WERI-Rb-1 (cell line): ENCODE measurements at regions not wholly inside any gene's neighbourhood (a gene's known extent, or its start where the extent isn't known, plus 50 kb on each side); places are given as distances from the start of the nearest gene placed in this dataset.

Source experiments
- DNase-seq: peaks from one replicate; pipeline ENCODE4 v3.0.0-alpha.2; 2020
- H3K27ac ChIP-seq: fragments of 250-450 bp; sonication (Bioruptor Pico); 2 replicates; pipeline ENCODE4 v1.5.1; 2020; ENCODE audit warnings: mild to moderate bottlenecking, moderate library complexity
- H3K27me3 ChIP-seq: fragments of 250-450 bp; sonication (Bioruptor Pico); 2 replicates; pipeline ENCODE4 v1.5.1; 2021; ENCODE audit warnings: mild to moderate bottlenecking, low read depth, moderate library complexity; ENCODE audit not compliant: insufficient read depth, severe bottlenecking
- H3K36me3 ChIP-seq: fragments of 250-450 bp; sonication (Bioruptor Pico); 2 replicates; pipeline ENCODE4 v1.5.1; 2020; ENCODE audit warnings: mild to moderate bottlenecking, moderate library complexity
- H3K4me3 ChIP-seq: 2 replicates; pipeline ENCODE4 v1.5.1; 2011; ENCODE audit warnings: low read depth, mild to moderate bottlenecking, control low read depth, low read length
- H3K9me3 ChIP-seq: fragments of 250-450 bp; sonication (Bioruptor Pico); 2 replicates; pipeline ENCODE4 v1.5.1; 2021; ENCODE audit warnings: mild to moderate bottlenecking, moderate library complexity; ENCODE audit not compliant: severe bottlenecking
- CTCF ChIP-seq: IDR thresholded peaks from 2 replicates; pipeline ENCODE4 v1.5.1; 2011; ENCODE audit warnings: low read depth, mild to moderate bottlenecking, control low read depth, inconsistent platforms, low read length

DNA sequence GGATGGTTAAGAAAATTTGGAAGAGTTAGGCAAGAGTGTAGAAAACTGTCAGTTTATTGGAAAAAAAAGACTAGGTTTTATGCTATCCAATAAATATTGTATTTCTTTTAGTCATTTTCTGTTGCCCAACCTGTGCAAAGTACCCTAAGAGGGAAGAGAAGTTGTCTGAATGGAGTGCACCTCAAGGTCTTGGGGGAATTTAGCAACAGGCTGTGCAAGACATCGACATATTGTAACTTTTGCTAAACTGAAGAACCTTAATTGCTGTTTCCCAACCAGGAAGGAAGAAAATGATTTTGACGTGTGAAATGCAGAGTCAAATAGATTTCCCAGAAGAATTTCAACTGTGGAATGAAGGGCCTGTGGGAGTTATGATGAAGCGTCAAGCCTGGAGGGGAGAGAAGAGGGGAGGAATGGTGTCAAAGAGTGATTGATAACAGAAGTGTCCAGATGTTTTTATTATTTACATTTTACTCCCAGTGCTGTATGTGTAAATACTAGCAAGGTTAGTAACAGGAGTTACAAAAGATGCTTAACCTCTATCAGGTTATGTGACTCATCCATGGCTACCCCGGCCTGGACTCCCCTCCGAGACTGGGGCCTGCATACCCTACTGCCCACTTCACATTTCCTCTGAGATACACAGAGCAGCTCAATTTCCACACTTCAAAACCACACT, 246.8 kb downstream of the MYLK4 start:
- H3K36me3 ChIP-seq, result no peaks in the 10 kb centered on the region
- H3K27ac ChIP-seq, result no peak overlapping the region
- peaks cover 8% of the 10 kb centered on the region for H3K9me3 ChIP-seq
- no peak for DNase-seq
- H3K4me3 ChIP-seq, result no peak overlapping the region
- no peak for TF ChIP-seq CTCF
- H3K27me3 ChIP-seq, result peaks cover 87% of the 10 kb centered on the region

DNA sequence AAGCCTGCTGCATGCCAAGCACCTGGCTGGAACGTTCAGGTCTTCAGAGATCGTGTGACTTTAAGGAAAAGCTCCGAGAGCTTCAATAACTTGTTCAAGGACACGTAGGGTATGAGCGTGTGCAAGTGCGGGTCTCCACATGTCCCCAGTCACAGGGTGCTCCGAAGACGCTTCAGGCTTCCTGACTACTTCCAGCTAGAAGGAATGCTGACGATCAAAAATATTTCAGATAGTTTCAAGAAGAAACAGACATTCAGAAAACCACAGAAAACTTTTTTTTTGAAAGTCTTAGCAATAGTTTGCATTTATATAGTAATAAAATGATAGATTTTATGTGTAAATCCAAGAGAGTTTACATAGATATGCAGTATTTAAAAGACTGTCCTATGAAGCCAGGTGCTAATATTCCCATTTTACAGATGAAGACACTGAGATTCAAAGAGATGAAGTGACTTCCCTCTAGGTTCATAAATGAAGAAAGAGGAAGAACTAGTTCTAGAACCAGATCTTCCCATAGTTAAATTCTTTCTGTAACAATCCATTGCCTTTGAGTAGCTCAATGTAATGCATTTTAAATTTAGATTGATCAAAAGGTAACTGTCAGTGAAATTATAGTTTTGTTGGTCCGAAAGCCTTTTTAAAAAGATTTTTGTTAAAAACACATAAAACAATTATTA, 247.6 kb downstream of the MYLK4 start:
- H3K9me3 ChIP-seq, result peaks cover 8% of the 10 kb centered on the region
- DNase-seq, result no peak
- H3K27ac ChIP-seq, result no peak overlapping the region
- H3K36me3 ChIP-seq, result no peaks in the 10 kb centered on the region
- H3K4me3 ChIP-seq, result no peak overlapping the region
- no peak for TF ChIP-seq CTCF
- peaks cover 86% of the 10 kb centered on the region for H3K27me3 ChIP-seq

- DNase-seq, result peak; percentile 4
- H3K27ac ChIP-seq, result no peak overlapping the region
- peaks cover 8% of the 10 kb centered on the region for H3K9me3 ChIP-seq
- H3K27me3 ChIP-seq, result peaks cover 86% of the 10 kb centered on the region
- H3K36me3 ChIP-seq, result no peaks in the 10 kb centered on the region
- no peak for TF ChIP-seq CTCF
- no peak overlapping the region for H3K4me3 ChIP-seq
Observed at GRCh38 chr6:2502096-2502997, 248.4 kb downstream of the MYLK4 start.

- TF ChIP-seq CTCF, result no peak
- Histone ChIP-seq H3K27ac (no peak overlapping the region), H3K27me3 (peaks cover 96% of the 10 kb centered on the region), H3K9me3 (no peaks in the 10 kb centered on the region), H3K4me3 (no peak overlapping the region), H3K36me3 (no peaks in the 10 kb centered on the region)
- no peak for DNase-seq
Observed at GRCh38 chr6:2497922-2498623, 252.6 kb downstream of the MYLK4 start.

GRCh38 chr6:2496291-2496690, 250.9 kb upstream of the GMDS start:
- TF ChIP-seq CTCF, result no peak
- H3K36me3 ChIP-seq, result no peaks in the 10 kb centered on the region
- no peak overlapping the region for H3K4me3 ChIP-seq
- no peaks in the 10 kb centered on the region for H3K9me3 ChIP-seq
- DNase-seq, result no peak
- H3K27me3 ChIP-seq, result peaks cover 94% of the 10 kb centered on the region
- H3K27ac ChIP-seq, result no peak overlapping the region
